ENCODE measurements at regions not wholly inside any gene's neighbourhood (a gene's known extent, or its start where the extent isn't known, plus 50 kb on each side); places are given as distances from the start of the nearest gene placed in this dataset.

- in situ Hi-C loops (cut with HindIII; ENCODE audit: low sequenced_read_pairs) = no loop called here
These were observed 231.0 kb upstream of the GRAMD2B start for GRCh38 chr5:126192226-126192625.

- in situ Hi-C loops (cut with HindIII; ENCODE audit: low sequenced_read_pairs) = no loop called here
These were observed 227.7 kb upstream of the GRAMD2B start for GRCh38 chr5:126195410-126196100.

DNA sequence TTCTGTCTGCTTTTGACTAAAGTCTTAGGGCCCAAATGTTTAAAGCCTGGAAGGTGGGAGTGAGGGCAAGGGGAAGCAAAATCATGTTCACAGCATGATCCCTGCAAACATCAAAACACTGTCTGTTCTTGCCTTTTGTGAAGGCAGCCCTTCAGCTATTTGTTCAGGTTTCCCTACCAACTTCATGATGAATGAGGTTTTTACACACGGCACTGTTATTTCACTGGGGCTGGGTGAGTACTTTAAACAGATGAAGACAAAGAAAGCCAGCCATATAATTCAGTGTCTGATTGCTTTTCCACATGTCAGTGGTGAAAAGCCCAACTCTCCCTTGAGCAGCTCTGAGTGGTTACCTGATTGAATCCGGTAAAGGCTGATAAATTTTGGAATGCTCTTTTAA, 224.7 kb upstream of the GRAMD2B start:
- in situ Hi-C loops (cut with HindIII; ENCODE audit: low sequenced_read_pairs) = no loop called here

DNA sequence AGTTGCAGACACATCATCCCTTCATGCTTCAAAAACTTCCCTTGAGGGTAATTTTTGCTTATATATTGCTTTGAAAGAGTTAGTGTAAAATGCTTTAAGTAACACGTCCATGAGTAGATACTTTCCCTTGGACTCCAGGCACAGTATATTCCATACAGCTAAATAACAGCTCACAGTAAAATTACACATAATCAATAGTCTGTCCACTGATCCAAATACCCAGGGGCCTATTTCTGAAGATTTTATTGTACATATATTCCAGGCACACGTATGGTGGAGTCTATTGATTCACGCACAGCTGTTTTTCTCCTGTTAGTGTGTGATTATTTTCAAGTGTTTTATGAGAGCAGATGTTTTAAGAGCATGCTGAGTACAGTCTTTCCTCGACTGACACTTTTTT, 223.7 kb upstream of the GRAMD2B start:
- in situ Hi-C loops (cut with HindIII; ENCODE audit: low sequenced_read_pairs) = no loop called here

DNA sequence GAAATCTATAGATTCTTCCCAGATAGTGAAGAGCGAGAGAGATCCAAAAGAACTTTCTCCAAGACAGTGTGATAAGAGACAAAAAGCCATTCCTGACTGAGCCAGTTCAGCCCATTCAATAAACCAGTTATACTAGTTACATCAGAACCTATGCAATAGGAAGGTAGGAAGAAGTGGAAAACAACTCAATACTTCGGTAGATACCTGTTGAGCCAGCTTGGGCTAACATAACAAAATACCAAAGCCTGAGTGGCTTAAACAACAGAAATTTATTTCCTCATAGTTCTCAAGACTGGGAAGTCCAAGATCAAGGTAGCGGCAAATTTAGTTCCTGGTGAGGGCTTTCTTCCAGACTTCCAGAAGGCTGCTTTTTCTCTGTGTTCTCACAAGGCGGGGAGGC, 214.5 kb upstream of the GRAMD2B start:
- in situ Hi-C loops (cut with HindIII; ENCODE audit: low sequenced_read_pairs) = no loop called here

GRCh38 chr5:126210955-126211354, 212.3 kb upstream of the GRAMD2B start:
- in situ Hi-C loops (cut with HindIII; ENCODE audit: low sequenced_read_pairs) = no loop called here

GRCh38 chr5:126219616-126220015, 203.6 kb upstream of the GRAMD2B start:
- in situ Hi-C loops (cut with HindIII; ENCODE audit: low sequenced_read_pairs) = no loop called here

GRCh38 chr5:126220725-126221124, 202.5 kb upstream of the GRAMD2B start:
- in situ Hi-C loops (cut with HindIII; ENCODE audit: low sequenced_read_pairs) = no loop called here

- in situ Hi-C loops (cut with HindIII; ENCODE audit: low sequenced_read_pairs) = no loop called here
These were observed 194.3 kb upstream of the GRAMD2B start for GRCh38 chr5:126228934-126229333.

DNA sequence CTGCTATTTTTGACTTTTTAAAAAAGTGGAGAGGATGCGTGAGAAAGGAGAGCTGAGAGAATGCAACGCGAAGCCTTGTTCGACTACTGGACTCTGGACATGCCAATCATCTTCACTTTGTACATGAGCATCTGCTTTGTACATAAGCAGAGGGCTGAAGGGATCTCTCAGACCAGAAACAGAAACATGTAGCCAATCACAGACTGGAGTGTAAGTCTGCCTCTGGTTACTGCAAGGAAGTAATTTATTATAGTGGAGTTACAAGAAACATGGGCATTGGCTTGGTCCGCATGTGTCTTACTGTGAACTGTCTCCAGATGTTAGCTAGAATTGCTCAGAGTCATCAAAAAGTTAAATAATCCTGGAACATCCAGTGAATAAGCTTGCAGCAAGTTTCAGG, 190.0 kb upstream of the GRAMD2B start:
- in situ Hi-C loops (cut with HindIII; ENCODE audit: low sequenced_read_pairs) = no loop called here

DNA sequence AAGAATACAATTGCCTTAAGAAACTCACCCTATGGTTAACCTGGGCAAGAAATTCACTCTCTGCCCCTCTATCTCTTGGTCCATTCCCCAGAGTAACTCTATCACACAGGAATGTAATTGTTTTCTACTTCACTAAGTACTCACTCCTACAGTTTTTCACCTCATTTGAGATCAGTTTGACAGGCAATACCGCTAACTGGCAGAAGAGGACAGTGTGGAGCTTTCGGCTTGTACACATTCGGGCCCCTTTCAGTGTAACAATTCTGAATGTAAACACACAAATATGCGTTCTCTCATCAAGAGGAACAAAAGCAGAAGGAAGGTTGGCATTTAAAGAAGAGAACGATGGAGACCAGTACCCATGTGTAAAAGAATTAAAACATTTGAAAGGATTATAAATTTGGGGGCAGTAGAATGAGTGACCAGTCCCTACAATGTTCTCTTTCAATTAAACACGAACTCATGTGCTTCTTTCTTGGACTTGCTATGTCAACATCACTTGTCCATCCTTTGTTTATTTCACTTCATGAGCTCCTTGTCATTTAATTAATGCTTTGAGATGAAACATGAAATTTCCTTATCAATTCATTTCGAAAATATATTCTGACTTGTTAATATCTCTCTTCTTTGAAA, 188.5 kb upstream of the GRAMD2B start:
- in situ Hi-C loops (cut with HindIII; ENCODE audit: low sequenced_read_pairs) = no loop called here

GRCh38 chr5:126235628-126236027, 187.6 kb upstream of the GRAMD2B start:
- in situ Hi-C loops (cut with HindIII; ENCODE audit: low sequenced_read_pairs) = no loop called here

GRCh38 chr5:126236994-126237393, 186.2 kb upstream of the GRAMD2B start:
- in situ Hi-C loops (cut with HindIII; ENCODE audit: low sequenced_read_pairs) = no loop called here

DNA sequence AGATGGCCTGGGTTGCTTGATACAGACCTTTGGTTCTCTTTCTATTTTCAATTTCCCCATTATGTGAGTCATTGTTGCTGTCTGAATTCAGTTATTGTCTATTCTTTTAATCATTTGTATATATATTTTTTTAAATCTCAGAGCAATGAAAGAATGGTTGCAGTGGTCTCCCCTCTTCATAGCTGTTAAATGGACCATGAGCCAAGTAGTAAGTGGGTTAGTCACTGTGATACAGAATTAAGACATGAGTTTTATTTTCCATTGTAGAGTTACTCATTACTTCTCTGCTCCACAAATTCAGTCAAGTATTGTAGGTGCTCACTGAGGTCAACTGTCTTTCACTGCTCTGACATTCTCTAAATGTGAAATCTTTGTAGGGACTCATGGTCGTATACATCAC, 174.6 kb upstream of the GRAMD2B start:
- in situ Hi-C loops (cut with HindIII; ENCODE audit: low sequenced_read_pairs) = no loop called here

DNA sequence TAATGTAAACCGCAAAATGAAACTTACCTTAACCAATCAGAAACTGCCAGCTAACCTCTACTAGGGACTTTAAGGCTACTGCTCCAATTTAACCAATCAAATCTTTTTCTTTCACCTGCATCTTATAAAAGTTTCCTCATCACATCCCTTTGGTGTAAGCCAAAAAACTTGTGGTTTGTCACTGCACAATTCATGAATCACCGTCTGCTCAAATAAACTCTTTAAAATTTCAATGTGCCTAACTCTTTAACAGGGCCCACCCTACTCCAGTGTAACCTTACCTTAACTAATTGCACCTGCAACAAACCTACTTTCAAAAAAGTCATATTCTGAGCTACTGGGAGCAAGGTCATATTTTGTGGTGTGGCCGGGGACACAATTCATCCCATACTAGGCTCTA, 172.2 kb upstream of the GRAMD2B start:
- in situ Hi-C loops (cut with HindIII; ENCODE audit: low sequenced_read_pairs) = no loop called here

- in situ Hi-C loops (cut with HindIII; ENCODE audit: low sequenced_read_pairs) = no loop called here
These were observed 169.8 kb upstream of the GRAMD2B start for GRCh38 chr5:126253406-126253805.

DNA sequence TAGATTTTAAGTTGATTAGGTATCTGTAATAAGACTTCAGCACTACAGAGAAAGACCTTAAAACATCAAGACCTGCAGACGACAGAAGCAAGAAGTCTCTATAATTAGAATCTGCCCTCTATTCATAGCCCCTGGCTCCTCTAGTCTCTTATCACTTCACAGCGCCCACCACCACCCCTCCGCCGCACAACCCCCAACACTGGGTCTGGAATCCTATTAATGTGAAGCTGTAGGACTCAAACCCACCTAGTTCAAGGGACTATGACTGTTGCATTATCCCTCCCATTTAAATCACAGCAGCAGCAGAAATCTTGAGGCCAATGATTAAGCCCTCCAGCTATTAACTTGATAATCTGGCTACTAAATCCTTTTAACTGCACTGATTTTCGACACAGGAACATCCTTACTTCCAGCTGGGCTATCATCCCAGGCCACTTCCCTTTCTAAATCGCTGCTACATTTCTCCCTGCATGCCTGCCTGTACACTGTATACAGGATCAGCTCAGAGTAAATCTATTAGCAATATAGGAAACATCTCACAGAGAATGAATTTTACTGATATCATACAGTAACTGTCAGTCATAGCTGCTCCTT, 159.5 kb upstream of the GRAMD2B start:
- in situ Hi-C loops (cut with HindIII; ENCODE audit: low sequenced_read_pairs) = no loop called here

GRCh38 chr5:126265917-126266316, 157.3 kb upstream of the GRAMD2B start:
- in situ Hi-C loops (cut with HindIII; ENCODE audit: low sequenced_read_pairs) = no loop called here

DNA sequence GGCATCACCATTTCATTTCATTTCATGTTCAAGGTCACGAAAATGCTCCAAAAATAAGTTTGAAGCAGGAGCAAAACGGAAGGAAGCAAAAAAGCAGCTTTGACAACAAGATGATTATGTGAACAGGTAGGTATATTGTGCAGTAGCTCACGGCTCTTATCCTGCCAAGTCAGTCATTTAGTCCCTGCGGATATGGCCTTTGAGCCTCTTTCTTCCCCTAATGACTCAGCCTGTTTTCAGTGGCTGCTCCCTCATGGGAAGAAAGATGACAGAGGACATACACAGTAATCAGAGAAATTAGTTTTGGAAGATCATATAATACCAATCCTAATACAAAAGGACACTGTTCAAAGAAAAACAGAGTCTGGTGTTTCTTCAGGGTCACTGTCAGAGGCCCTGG, 155.8 kb upstream of the GRAMD2B start:
- in situ Hi-C loops (cut with HindIII; ENCODE audit: low sequenced_read_pairs) = no loop called here

GRCh38 chr5:126268697-126269315, 154.4 kb upstream of the GRAMD2B start:
- in situ Hi-C loops (cut with HindIII; ENCODE audit: low sequenced_read_pairs) = no loop called here

- in situ Hi-C loops (cut with HindIII; ENCODE audit: low sequenced_read_pairs) = no loop called here
These were observed 153.7 kb upstream of the GRAMD2B start for GRCh38 chr5:126269511-126269910.

DNA sequence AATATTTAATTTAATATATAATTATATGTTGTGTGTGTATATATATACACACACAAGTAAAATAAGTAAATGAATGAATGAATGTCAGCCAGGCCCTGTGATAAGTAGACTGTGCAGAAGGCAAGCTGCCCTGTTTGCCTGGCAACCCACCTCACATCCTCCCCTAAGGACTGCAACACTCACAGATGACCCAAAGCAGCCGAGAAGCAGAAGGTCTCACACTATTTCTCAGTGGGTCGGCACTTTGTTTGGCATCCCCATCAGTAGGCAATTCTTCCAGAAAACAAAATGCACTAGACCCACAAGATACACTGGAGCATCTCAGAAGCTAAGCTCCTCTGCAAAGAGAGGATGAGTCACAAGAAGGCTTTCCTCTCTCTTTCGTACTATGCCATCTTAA, 152.1 kb upstream of the GRAMD2B start:
- in situ Hi-C loops (cut with HindIII; ENCODE audit: low sequenced_read_pairs) = no loop called here

Data from DLD1 (cell line).